Fibroblast of lung (primary cell): ENCODE measurements at regions not wholly inside any gene's neighbourhood (a gene's known extent, or its start where the extent isn't known, plus 50 kb on each side); places are given as distances from the start of the nearest gene placed in this dataset.

Source experiments
- CTCF ChIP-seq, 2 donors: IDR thresholded peaks in 1 of 2; conservative IDR thresholded peaks in 1 of 2; 1 replicate in 1 of 2; 2 replicates in 1 of 2; pipeline ENCODE4 v1.5.1; 2011 to 2012; ENCODE audit warnings: low read length in 2 of 2, control low read depth in 1 of 2, inconsistent platforms in 1 of 2, low read depth in 1 of 2, mild to moderate bottlenecking in 1 of 2
- EZH2 ChIP-seq: IDR thresholded peaks from 2 replicates; pipeline ENCODE4 v1.5.1; 2012; ENCODE audit warnings: low read length, control low read depth, mild to moderate bottlenecking; ENCODE audit errors: missing control alignments

GRCh38 chr18:2240311-2240705, 331.0 kb downstream of the METTL4 start:
- no peak for TF ChIP-seq CTCF (conservative IDR thresholded peaks at IDR 0.05 in 1 of 2, IDR thresholded peaks at IDR 0.05 in 1 of 2; ENCODE audit: low read depth in 1 of 2, low read length in 2 of 2)
- no peak for TF ChIP-seq EZH2
